DLD1 (cell line): ENCODE measurements at regions not wholly inside any gene's neighbourhood (a gene's known extent, or its start where the extent isn't known, plus 50 kb on each side); places are given as distances from the start of the nearest gene placed in this dataset.

Experiments used
- in situ Hi-C: cut with HindIII; loops from 2 replicates; pipeline ENCODE4 v1.10.0; 2017; ENCODE audit warnings: low sequenced_read_pairs

DNA sequence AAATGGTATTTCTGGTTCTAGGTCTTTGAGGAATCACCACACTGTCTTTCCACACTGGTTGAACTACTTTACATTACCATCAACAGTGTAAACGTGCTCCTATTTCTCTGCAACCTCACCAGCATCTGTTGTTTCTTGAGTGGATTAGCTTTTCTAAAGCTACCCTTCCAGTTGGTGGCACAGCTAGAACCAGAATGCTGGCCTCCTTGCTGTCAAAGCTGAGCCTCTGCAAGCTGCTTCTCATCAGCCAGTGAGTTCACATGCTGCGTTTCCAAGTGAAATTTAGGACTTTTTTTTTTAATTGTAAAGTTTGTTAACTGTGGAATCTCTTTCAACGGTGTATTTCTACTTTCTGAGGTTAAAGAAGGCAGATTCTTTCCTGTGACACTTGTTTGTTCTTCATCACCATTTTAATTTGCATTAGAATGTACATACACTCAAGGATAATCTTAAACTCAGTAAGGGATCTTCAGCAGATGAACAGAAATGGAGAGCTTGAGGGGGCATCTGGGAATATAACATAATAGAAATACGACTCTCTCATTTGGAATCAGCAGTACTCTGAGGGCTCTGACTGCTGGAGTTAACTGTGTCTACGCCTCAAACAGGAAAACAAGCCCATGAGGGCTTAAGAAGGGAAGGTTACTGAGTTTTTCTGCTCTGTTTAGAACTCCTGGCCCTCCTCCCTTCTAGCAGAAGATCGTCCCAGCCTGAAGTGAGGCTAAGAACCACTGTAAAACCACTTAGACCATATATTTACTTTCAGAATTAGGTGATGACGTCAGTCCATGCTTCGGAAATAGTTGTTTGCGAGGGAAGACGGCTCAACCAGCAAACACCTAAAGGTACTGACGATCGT lies 148.4 kb upstream of the FAM20A start:
- in situ Hi-C loops: no loop called here

DNA sequence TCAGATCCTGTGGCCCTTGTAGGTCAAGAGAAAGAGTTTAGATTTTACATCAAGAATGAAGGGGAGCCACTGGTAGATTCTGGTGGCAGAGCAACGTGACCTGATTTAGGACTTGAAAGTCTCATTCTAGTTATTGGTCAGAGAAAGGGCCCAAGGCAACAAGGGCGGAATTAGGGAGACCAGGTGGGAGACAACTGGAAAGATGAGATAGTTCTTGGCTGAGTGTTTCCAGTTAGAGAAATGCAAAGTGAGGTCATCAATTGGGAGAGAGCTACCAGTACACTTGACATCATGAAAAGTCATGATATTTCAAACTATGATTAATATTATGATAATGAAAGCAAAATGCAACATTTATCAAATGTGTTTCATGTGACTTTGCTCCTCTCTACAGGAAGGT lies 147.2 kb upstream of the FAM20A start:
- in situ Hi-C loops: no loop called here

DNA sequence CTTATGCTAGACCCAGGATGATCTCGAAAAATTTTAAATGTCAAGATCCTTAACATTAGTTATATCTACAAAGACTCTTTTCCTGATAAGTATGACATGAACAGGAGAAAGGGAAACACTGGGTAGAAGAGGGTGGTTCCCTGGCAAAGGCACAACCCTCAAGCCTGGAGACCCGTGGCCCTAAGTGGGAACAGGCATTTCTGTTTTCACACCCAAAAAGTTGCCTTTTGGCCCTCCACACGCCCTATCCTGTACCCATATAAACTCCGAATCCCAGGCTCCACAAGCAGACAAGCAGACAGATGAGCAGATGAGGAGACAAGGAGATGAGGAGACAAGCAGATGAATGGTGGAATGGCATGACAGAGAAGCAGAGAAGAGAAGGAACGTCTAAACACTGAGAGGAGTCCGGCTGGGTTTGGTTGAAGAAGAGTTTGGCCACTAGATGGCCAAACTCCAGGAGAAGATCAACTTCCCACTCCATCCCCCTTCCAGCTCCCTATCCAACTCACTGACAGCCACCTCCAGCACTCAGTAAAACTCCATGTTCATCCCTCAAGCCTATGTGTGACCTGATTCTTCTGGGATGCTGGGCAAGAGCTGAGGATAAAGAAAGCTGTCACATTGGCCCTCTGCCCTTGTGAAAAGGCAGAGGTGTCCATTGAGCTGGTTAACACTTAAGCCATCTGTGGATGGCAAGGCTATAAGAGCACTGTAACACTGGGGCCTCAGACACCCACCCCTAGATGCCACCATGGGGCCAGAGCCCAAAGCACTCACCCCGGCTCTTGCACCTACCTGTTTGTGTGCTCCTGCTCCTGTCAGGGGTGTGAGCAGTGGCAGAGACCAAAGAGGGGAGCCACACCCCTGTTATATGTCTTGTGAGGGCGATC lies 139.6 kb upstream of the FAM20A start:
- in situ Hi-C loops: no loop called here

DNA sequence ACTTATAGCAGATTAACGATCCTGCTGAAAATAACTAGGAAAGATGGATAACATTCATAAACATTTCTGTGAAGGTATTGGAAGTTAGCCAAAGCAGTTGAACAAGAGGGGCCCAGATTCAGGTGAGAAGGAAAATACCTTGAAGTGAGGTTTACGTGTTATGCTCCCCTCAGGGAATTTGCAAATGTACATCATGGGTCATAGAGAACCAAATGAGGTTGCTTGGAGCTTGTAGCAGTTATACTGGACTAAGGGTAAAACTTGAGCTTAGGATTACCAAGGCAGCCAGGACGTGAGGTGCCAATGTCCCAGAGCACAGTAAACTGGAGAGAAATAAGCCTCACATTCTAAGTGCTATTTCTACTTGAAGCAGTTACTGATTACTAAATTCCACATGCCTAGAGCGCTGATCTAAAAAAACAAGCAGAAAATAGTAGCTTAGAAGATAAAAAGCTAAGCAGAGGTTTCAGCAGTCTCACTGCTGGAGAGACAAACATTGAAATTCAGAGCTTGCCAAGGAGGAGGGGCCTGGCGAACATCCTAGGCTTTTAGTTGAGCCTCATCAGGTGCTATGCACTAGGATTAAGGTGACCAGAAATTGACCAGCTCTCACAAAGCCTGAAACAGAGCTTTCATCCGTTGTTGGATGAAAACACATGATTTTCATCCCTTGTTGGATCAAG lies 136.7 kb upstream of the FAM20A start:
- in situ Hi-C loops: no loop called here

DNA sequence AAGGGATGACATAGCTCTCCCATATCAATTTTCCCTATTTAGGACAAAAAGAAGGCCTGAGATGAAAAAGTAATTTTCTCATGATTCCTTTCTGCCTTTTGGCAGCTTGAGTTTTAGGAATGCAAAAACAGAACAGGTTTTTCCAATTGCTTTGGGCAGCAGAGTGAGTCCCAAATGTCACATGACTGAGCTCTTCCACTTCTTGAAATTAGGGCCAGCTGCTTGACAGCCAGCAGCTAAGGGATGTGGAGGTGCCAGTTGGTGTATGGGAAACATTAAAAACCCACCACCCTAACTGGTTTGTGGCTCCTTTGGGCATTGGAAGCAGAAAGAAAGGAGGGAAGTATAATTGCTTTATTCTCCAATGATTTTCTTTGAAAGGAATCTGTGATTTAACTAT lies 133.8 kb upstream of the FAM20A start:
- in situ Hi-C loops: no loop called here

DNA sequence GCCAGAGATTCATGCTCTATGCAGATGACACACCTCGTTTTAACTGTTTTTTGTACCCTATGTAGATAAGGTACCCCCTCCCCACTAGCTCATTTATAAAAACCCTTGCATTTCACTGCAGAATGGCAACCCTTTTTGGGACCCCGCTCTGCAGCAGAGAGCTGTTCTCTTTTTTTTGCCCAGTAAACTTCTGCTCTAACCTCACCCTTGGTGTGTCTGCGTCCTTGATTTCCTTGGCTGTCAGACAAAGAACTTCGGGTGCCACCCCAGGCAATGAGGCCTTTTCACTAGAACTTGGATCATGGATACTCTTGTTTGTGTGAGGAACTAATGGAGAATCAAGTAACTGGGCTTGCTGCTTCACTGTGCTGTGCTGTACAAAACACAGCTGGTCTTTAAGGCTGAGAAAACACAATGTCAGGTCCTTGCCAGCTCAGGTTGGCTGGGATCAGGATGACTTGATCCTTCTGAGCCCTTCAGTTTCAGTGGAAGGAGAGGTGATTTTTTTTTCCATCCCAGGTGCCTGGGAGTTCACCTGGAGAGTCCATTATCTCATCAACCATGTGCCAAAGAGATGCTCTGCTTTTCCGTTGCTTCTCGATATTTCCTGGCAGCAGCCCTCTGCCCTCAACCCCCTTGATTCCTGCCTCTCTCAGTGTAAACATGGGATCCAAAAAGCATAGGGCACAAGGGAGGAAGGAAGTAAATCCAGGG lies 133.2 kb upstream of the FAM20A start:
- in situ Hi-C loops: no loop called here

DNA sequence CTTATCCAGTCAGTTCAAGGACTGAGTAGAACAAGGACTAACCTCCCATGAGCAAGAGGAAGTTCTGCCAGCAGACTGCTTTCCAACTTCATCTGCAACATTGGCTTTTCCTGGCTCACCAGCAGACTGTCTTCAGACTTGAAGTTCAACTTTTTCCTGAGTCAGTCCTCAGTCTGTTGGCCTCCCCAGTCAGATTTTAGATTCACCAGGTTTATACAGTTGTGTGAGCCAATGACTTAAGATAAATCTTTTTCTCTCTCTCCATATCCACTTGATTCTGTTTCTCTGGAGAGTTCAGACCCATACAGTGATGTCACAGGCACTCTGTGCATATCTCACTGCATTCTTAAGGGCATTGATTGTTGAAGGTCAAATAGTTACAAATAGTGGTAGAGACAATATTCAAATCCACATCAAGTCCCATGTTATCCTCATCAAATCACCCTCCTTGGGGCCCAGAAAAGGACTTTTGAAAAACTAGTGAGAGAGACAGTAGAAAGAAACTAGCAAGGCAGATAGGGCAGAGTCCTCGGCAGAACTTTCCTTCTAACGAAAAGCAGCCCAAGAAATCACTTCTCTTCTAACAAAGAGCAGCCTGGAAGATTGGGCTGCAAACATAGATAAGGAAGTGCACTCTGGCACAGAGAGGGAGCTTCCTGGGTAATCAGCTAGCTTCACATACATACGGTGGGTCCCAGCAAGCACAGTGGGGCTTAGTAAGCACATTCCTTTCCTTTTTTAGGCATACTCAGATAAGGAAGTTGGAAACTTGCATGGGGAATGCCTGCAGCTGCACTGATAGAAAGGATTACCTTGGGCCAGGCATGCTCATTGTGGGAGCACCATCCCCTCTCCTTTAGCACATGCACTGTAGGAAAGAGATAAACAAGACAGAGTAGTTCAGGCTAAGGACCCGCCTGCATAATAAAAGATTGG lies 132.3 kb upstream of the FAM20A start:
- in situ Hi-C loops: no loop called here

DNA sequence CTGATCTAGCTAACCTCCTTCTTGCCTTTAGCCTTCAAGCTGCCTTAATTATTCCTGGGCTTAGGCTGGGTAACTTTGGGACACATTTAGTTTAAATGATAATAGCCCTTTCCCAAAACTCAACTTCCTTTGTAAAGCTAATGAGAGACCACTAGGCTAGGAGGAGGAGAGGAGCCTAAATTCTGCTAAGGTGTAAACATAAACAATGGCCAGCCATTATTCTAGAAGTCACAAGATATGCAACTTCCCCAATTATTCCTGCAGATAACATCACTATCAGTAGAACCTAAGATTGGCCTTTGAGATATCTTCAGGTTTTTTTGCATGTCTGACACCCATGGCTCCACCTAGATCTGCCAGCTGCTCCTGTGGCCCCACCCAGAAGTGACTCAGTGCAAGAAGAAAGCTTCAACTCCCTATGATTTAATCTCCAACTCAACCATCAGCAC lies 131.2 kb upstream of the FAM20A start:
- in situ Hi-C loops: no loop called here

DNA sequence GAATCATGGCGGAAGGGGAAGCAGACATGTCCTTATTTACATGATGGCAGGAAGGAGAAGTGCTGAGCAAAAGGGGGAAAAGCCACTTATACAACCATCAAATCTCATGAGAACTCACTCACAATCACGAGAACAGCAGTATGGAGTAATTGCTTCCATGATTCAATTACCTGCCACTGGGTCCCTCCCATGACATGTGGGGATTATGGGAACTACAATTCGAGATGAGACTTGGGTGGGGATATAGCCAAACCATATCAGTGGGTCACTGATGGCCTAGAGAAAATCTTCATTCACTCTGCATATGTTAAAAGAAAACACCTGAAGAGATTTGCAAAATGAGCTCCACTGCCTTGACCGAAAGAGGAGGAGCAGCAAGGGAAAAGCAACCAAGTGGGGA lies 130.3 kb upstream of the FAM20A start:
- in situ Hi-C loops: no loop called here

DNA sequence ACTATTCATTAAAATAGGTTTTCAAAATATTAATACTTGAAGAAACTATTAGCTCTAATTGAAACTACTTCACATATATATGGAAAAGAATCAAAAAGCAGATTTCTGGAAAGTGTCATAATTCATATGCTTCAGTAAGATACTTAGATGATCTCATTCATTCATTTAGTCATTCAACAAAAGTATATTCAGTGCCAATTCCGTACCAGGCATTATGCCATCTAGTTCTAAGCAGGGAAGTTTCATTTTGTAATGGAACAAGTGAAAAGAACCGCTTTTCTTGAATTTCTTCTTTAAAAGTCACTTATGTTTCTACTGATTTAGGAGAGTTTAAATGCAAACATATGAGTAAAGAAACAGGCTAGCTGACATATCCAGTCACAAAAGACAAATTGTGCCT lies 118.3 kb upstream of the FAM20A start:
- in situ Hi-C loops: no loop called here

DNA sequence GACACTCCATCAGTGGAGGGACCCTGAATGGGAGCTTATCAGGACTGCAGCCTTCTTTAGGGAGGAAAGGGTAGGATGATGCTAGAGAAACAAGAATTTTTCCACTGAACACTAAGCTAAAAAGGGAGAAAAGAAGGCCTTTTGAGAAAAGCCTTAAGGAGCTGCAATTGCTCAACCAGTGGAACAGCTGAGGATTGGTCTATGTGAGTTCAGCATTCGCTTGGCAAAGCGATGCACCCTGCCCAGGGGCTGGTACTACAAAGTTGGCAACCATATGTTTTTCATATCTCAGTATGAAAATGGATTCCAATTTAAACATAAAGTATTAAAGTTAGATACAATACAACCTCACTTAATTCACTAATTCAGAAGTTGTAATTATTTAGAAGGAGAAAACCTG lies 117.8 kb upstream of the FAM20A start:
- in situ Hi-C loops: no loop called here

DNA sequence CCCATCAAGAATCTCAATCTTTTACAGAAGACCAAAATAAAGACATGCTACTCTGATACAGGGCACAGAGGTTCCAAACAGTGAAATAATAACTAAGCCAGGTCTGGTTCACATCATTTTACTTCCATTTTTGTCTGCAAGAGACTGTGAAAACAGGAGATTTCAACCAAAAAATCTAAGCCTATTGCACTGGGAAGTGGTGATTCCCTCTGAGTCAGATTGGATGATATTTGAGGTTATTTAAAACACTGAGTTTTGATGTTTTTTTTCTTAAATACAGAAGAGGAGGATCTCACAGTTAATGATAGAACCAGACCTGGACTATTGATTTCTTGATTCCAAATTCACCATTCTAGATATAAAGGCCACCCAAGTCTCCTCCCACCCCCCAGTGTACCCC lies 117.3 kb upstream of the FAM20A start:
- in situ Hi-C loops: no loop called here

DNA sequence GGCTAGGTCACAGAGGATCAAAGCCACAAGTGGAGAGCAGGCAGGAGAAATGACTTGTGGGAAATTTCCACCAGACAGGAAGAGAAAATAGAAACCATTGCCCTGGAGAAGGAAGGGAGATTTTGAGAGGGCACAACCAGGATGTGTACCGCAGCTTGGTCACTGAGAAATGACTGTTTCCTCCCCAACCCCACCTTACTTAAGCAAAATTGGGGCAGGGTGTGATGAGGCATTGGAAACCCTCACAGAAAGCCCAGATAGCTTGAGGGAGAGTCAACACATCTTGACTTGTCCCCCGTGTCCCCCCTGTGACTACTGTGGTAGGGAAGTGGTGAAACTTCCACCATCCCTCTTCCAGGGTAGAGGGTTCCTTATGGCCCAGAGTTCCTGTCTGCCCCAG lies 113.5 kb upstream of the FAM20A start:
- in situ Hi-C loops: no loop called here

DNA sequence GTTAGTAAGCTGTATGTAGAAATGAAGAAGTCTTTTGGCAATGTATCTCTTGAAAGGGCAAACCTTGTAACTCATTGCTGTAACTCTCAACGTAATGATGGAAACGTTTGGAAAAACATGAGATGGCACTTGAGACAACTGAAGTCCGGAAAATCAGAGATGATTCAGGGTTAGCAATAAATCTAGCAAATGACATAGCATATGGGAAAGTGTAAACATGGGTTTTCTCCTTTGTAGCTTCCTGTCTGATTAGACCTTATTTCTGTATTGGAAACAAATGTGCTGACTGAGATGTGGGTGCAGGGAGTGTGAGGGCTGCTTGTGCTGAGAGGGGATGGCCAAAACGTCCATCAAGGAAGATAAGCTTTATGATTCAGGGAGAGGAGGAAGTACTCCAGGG lies 110.7 kb upstream of the FAM20A start:
- in situ Hi-C loops: no loop called here

DNA sequence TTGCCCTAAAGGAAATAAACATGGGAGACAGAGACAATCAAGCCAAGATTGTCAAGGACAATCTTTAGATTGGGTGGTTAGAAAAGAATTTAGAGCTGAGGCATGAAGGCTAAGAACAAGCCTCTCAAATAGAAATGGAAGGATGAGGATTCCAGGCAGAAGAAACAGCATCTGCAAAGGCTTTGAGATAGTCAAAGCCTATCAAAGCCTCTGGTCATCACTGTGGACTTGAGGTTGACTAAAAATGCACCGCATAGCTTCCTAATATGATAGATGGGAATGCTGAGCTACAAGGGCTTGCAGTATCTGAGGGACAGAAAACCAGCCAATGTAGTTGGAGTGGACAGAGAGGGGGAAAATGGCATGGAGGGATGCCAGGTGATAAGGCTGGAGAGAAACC lies 109.8 kb upstream of the FAM20A start:
- in situ Hi-C loops: no loop called here

DNA sequence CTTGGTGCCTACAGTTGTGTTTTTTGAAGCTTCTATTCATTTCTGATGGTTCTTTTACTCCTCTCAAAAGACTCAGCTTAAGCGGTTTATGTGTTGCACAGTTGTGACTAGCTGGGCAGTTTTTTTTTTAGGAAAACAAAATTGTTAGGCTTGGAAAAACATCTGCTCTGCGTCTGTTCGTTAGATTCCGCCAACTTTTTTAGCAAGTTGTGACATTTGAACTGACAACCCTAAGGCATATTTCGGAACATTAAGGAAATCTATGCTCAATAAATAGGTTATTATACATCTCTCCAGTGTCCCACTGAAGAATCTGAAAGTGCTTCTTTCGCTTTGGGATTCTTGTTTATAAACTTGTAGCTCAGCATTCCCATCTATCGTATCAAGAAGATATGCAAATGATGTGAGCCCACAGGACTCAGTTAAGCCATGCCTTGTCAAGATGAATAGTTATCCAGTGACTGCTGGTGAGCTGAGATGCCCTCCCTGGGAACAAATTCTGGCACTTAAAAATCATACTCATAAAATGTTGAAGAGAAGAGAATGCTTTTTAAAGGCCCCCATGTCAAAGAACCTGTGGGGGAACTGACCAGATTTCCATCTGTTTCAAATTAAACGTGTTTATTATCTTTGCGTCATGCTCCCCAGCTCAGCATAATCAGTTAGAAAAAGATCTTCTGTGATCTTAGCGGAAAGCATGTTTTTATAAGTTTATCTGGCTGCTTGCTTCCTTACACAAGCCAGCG lies 109.0 kb upstream of the FAM20A start:
- in situ Hi-C loops: no loop called here

DNA sequence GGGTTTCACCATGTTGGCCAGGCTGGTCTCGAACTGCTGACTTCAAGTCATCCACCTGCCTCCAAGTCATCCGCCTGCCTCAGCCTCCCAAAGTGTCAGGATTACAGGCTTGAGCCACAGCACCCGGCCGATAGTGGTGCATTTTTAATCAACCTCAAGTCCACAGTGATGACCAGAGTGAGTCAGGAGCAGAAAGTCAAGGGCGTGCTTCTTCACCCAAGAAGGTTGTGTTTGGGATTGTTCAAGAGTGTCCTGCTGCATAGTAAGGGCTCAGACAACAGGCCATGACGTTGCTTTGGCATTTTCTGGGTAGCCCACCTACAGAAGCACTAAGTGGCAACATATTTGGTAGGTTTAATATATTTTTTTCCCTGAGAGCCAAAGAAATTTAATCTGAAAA lies 108.3 kb upstream of the FAM20A start:
- in situ Hi-C loops: no loop called here

DNA sequence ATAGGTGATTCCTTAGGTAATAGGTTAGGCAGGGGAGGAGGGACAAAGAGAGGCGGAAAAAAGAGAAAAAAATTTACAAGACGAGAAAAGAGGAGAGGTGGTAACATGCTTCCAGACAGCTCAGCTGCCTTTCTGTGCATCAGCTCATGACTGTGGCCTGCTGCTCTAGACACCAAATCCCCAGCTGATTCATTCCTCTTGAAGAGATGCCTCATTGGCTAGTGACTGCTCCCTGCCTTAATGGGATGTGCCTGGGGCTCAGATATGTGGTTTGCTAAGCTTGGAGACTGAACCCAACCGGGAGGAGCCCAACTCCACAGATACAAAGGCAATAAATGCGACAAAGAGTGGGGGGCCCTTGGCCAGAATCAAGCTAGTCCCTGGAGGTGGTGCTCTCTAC lies 105.9 kb upstream of the FAM20A start:
- in situ Hi-C loops: no loop called here

DNA sequence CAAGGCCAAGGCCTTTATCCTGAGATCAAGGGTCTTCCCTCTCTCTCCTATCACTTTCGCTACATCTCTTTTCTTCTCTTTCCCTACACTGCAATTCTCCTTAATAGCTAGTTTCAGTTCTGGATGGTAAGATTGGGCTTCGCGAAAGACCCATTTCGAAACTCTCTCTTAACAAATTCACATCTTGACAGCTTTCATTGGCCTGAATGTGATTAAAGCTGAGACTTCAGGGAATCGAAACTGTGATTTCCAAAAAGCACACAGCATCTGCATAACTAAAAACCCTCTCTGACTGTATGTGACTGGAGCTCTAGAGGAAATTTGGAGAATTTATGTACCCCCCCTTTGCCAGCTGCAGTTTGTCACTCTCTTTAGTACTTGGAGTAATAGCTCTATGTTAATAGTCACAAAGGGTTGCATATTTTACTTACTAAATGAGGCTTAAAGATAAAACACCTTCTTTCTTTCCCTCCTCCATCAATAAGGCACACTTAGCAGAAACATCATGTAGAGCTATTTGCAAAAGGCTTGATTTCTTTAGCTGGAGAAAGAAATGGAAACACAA lies 105.3 kb upstream of the FAM20A start:
- in situ Hi-C loops: no loop called here
